HuH-7.5 (cell line): ENCODE measurements at regions not wholly inside any gene's neighbourhood (a gene's known extent, or its start where the extent isn't known, plus 50 kb on each side); places are given as distances from the start of the nearest gene placed in this dataset.
"Not testable (repeated sequence)": the region's sequence is repeated elsewhere in the genome, so short reads cannot be mapped to it uniquely, and the experiment has no call there.

ENCODE experiments used
- DNase-seq: peaks from one replicate; pipeline ENCODE4 v3.0.0; 2011; ENCODE audit warnings: low spot score

- DNase-seq, result no peak
Observed at GRCh38 chr10:3659203-3659917, 125.6 kb downstream of the KLF6 start.

GRCh38 chr10:3658766-3659165 lies 126.2 kb downstream of the KLF6 start:
- DNase-seq, result peak; percentile 28

GRCh38 chr10:3656214-3656613 lies 128.8 kb downstream of the KLF6 start:
- no peak for DNase-seq

- DNase-seq, result no peak
Observed at GRCh38 chr10:3655528-3655927, 129.5 kb downstream of the KLF6 start.

GRCh38 chr10:3654980-3655379 lies 130.0 kb downstream of the KLF6 start:
- DNase-seq, result no peak

GRCh38 chr10:3654496-3654895 lies 130.5 kb downstream of the KLF6 start:
- DNase-seq, result no peak

GRCh38 chr10:3653303-3653702 lies 131.7 kb downstream of the KLF6 start:
- DNase-seq, result not testable (repeated sequence)

GRCh38 chr10:3652886-3653285 lies 132.1 kb downstream of the KLF6 start:
- DNase-seq, result no peak

GRCh38 chr10:3651969-3652653 lies 132.9 kb downstream of the KLF6 start:
- no peak for DNase-seq

GRCh38 chr10:3648576-3648975 lies 136.4 kb downstream of the KLF6 start:
- no peak for DNase-seq

- DNase-seq, result no peak
Observed at GRCh38 chr10:3648170-3648569, 136.8 kb downstream of the KLF6 start.

- no peak for DNase-seq
Observed at GRCh38 chr10:3647074-3647473, 137.9 kb downstream of the KLF6 start.

GRCh38 chr10:3645406-3645805 lies 139.6 kb downstream of the KLF6 start:
- no peak for DNase-seq

GRCh38 chr10:3640816-3641215 lies 144.2 kb downstream of the KLF6 start:
- DNase-seq, result no peak

GRCh38 chr10:3639546-3639945 lies 145.5 kb downstream of the KLF6 start:
- no peak for DNase-seq

- no peak for DNase-seq
Observed at GRCh38 chr10:3636356-3637181, 148.4 kb downstream of the KLF6 start.

GRCh38 chr10:3635697-3636096 lies 149.3 kb downstream of the KLF6 start:
- no peak for DNase-seq

- no peak for DNase-seq
Observed at GRCh38 chr10:3635211-3635671, 149.8 kb downstream of the KLF6 start.

GRCh38 chr10:3634646-3635045 lies 150.4 kb downstream of the KLF6 start:
- DNase-seq, result not testable (repeated sequence)

GRCh38 chr10:3631701-3632330 lies 153.2 kb downstream of the KLF6 start:
- no peak for DNase-seq

- DNase-seq, result no peak
Observed at GRCh38 chr10:3631291-3631690, 153.7 kb downstream of the KLF6 start.
